K562 (cell line): ENCODE measurements at regions not wholly inside any gene's neighbourhood (a gene's known extent, or its start where the extent isn't known, plus 50 kb on each side); places are given as distances from the start of the nearest gene placed in this dataset.

Experiments
- CC2D1A ChIP-seq: fragments of 450-650 bp; IDR thresholded peaks from 2 replicates; pipeline ENCODE4 v1.6.1; 2017; ENCODE audit warnings: mild to moderate bottlenecking
- COPS2 ChIP-seq: fragments of 450-650 bp; conservative IDR thresholded peaks from 2 replicates; pipeline ENCODE4 v1.6.1; 2016; ENCODE audit warnings: mild to moderate bottlenecking, moderate library complexity
- DIDO1 ChIP-seq: fragments of 450-650 bp; IDR thresholded peaks from 2 replicates; pipeline ENCODE4 v1.6.1; 2016; ENCODE audit warnings: low read depth, missing biosample characterization, missing genetic modification characterization
- NFATC3 ChIP-seq: fragments of 450-650 bp; IDR thresholded peaks from 2 replicates; pipeline ENCODE4 v1.6.1; 2017; ENCODE audit warnings: mild to moderate bottlenecking
- ZNF277 ChIP-seq: fragments of 250-450 bp; sonication (Bioruptor Pico); IDR thresholded peaks from 2 replicates; pipeline ENCODE4 v1.8.0; 2022; ENCODE audit warnings: inconsistent platforms, mild to moderate bottlenecking, moderate library complexity, borderline replicate concordance
- TF ChIP-seq, protein P1 (sequence below): fragments of 450-650 bp; conservative IDR thresholded peaks from 2 replicates; pipeline ENCODE4 v1.6.1; 2016; ENCODE audit warnings: missing genetic modification characterization, low read depth, mild to moderate bottlenecking, control low read depth, missing compliant biosample characterization
- TF ChIP-seq, protein P2 (sequence below): sonication (generic); formaldehyde crosslinking; IDR thresholded peaks from 2 replicates; pipeline ENCODE4 v1.8.0; 2023; ENCODE audit warnings: mild to moderate bottlenecking, missing genetic modification reagents

- TF ChIP-seq, protein P1, sequence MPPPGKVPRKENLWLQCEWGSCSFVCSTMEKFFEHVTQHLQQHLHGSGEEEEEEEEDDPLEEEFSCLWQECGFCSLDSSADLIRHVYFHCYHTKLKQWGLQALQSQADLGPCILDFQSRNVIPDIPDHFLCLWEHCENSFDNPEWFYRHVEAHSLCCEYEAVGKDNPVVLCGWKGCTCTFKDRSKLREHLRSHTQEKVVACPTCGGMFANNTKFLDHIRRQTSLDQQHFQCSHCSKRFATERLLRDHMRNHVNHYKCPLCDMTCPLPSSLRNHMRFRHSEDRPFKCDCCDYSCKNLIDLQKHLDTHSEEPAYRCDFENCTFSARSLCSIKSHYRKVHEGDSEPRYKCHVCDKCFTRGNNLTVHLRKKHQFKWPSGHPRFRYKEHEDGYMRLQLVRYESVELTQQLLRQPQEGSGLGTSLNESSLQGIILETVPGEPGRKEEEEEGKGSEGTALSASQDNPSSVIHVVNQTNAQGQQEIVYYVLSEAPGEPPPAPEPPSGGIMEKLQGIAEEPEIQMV (tag): no peak
- TF ChIP-seq ZNF277 (CRISPR knock-in tag) (no peak), DIDO1 (no peak), COPS2 (no peak), NFATC3 (no peak), CC2D1A (no peak)
- TF ChIP-seq, protein P2, sequence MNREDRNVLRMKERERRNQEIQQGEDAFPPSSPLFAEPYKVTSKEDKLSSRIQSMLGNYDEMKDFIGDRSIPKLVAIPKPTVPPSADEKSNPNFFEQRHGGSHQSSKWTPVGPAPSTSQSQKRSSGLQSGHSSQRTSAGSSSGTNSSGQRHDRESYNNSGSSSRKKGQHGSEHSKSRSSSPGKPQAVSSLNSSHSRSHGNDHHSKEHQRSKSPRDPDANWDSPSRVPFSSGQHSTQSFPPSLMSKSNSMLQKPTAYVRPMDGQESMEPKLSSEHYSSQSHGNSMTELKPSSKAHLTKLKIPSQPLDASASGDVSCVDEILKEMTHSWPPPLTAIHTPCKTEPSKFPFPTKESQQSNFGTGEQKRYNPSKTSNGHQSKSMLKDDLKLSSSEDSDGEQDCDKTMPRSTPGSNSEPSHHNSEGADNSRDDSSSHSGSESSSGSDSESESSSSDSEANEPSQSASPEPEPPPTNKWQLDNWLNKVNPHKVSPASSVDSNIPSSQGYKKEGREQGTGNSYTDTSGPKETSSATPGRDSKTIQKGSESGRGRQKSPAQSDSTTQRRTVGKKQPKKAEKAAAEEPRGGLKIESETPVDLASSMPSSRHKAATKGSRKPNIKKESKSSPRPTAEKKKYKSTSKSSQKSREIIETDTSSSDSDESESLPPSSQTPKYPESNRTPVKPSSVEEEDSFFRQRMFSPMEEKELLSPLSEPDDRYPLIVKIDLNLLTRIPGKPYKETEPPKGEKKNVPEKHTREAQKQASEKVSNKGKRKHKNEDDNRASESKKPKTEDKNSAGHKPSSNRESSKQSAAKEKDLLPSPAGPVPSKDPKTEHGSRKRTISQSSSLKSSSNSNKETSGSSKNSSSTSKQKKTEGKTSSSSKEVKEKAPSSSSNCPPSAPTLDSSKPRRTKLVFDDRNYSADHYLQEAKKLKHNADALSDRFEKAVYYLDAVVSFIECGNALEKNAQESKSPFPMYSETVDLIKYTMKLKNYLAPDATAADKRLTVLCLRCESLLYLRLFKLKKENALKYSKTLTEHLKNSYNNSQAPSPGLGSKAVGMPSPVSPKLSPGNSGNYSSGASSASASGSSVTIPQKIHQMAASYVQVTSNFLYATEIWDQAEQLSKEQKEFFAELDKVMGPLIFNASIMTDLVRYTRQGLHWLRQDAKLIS (CRISPR knock-in tag): no peak
Measured at GRCh38 chr4:3648731-3649130, 116.5 kb upstream of the LRPAP1 start (continued).
